A549 (cell line): ENCODE measurements at regions not wholly inside any gene's neighbourhood (a gene's known extent, or its start where the extent isn't known, plus 50 kb on each side); places are given as distances from the start of the nearest gene placed in this dataset.

Experiments used
- ATAC-seq, 2 experiments: fragments of 200-7000 bp in 1 of 2; fragments of >200 bp in 1 of 2; cut with Nextera tagmentation in 1 of 2; cut with Tn5 transposase in 1 of 2; 3 replicates each; pipeline versions ENCODE4 v1.8.0 to v1.9.1; 2018 to 2020; ENCODE audit warnings: mild to moderate bottlenecking in 1 of 2, moderate library complexity in 1 of 2
- CTCF ChIA-PET: fragments of 300-600 bp; sonication (Branson Sonifier 250); formaldehyde crosslinking; extraction: SDS; loops from one replicate; lab custom pipeline; 2021; ENCODE audit warnings: antibody characterized with exemption, inconsistent platforms; lab: Yijun Ruan, JAX
- POLR2A ChIA-PET: fragments of 350-600 bp; formaldehyde crosslinking; extraction: SDS; loops from one replicate; lab custom pipeline; 2021; ENCODE audit warnings: antibody characterized with exemption, inconsistent platforms; lab: Yijun Ruan, JAX
- DNase-seq, 2 experiments: peaks; one replicate each; pipeline versions ENCODE4 v3.0.0 to v3.0.0-alpha.2; 2011 to 2016; ENCODE audit warnings: low read depth in 1 of 2, low spot score in 1 of 2
- FAIRE-seq: peaks from 2 replicates; lab custom pipeline; 2011; peaks lifted over from hg19 to GRCh38; lab: Jason Lieb, UNC
- H3K27ac ChIP-seq, 2 experiments: fragments of >200 bp; sonication (Bioruptor Twin); formaldehyde crosslinking; 3 replicates each; pipeline ENCODE4 v1.5.1; 2016 to 2017
- H3K4me1 ChIP-seq: fragments of >200 bp; sonication (Bioruptor Twin); formaldehyde crosslinking; 3 replicates; pipeline ENCODE4 v1.6.1; 2016
- H3K4me2 ChIP-seq: fragments of >200 bp; sonication (Bioruptor Twin); formaldehyde crosslinking; 3 replicates; pipeline ENCODE4 v1.6.1; 2016
- H3K4me3 ChIP-seq: fragments of >200 bp; sonication (Bioruptor Twin); formaldehyde crosslinking; 3 replicates; pipeline ENCODE4 v1.5.1; 2016
- H3K9me3 ChIP-seq: fragments of >200 bp; sonication (Bioruptor Twin); formaldehyde crosslinking; 3 replicates; pipeline ENCODE4 v1.6.1; 2016
- ATOH8 ChIP-seq: fragments of 250-450 bp; sonication (Bioruptor Pico); IDR thresholded peaks from 2 replicates; pipeline ENCODE4 v1.5.0; 2020; ENCODE audit warnings: low read depth, mild to moderate bottlenecking, moderate library complexity
- BCL3 ChIP-seq: fragments of >200 bp; sonication (Bioruptor Twin); formaldehyde crosslinking; IDR thresholded peaks from 3 replicates; pipeline ENCODE4 v1.6.1; 2016
- CBX8 ChIP-seq: fragments of 200-600 bp; sonication (generic); IDR thresholded peaks from 2 replicates; pipeline ENCODE4 v1.6.1; 2016
- CEBPB ChIP-seq, 2 experiments: fragments of >200 bp in 1 of 2; sonication (Bioruptor Twin) in 1 of 2; formaldehyde crosslinking in 1 of 2; IDR thresholded peaks; 2 replicates each; pipeline ENCODE4 v1.6.1; 2012 to 2016
- CHD4 ChIP-seq: fragments of 200-600 bp; sonication (generic); IDR thresholded peaks from 2 replicates; pipeline ENCODE4 v1.6.1; 2016; ENCODE audit warnings: antibody characterized with exemption, mild to moderate bottlenecking, borderline replicate concordance
- ELK1 ChIP-seq: fragments of 150-350 bp; IDR thresholded peaks from 2 replicates; pipeline ENCODE4 v1.6.1; 2014; ENCODE audit warnings: low read depth, mild to moderate bottlenecking, low read length
- ESRRA ChIP-seq: fragments of 150-350 bp; IDR thresholded peaks from 2 replicates; pipeline ENCODE4 v1.6.1; 2014; ENCODE audit warnings: mild to moderate bottlenecking, low read length, borderline replicate concordance
- FOSL2 ChIP-seq, 2 experiments: fragments of 450-650 bp in 1 of 2; fragments of >200 bp in 1 of 2; sonication (Bioruptor Twin) in 1 of 2; formaldehyde crosslinking; IDR thresholded peaks; 2 replicates each; pipeline versions ENCODE4 v1.5.0 to v1.6.1; 2016 to 2020; ENCODE audit warnings: mild to moderate bottlenecking in 1 of 2, moderate library complexity in 1 of 2
- HDAC2 ChIP-seq: fragments of 200-600 bp; sonication (generic); IDR thresholded peaks from 2 replicates; pipeline ENCODE4 v1.6.1; 2016
- HMGXB4 ChIP-seq: fragments of 250-450 bp; sonication (Bioruptor Pico); IDR thresholded peaks from 2 replicates; pipeline ENCODE4 v1.5.0; 2021; ENCODE audit warnings: mild to moderate bottlenecking, moderate library complexity, borderline replicate concordance
- HOXA7 ChIP-seq: fragments of 250-450 bp; sonication (Bioruptor Pico); IDR thresholded peaks from 2 replicates; pipeline ENCODE4 v1.5.0; 2020; ENCODE audit warnings: mild to moderate bottlenecking, moderate library complexity
- HOXB5 ChIP-seq: fragments of 250-450 bp; sonication (Bioruptor Pico); IDR thresholded peaks from 2 replicates; pipeline ENCODE4 v1.5.0; 2020; ENCODE audit warnings: mild to moderate bottlenecking, moderate library complexity
- KDM1A ChIP-seq: fragments of 200-600 bp; sonication (generic); IDR thresholded peaks from 2 replicates; pipeline ENCODE4 v1.6.1; 2016; ENCODE audit warnings: low read depth, mild to moderate bottlenecking
- MAX ChIP-seq: IDR thresholded peaks from 2 replicates; pipeline ENCODE4 v1.6.1; 2012
- NFE2L2 ChIP-seq: fragments of 150-350 bp; conservative IDR thresholded peaks from 2 replicates; pipeline ENCODE4 v1.6.1; 2014; ENCODE audit warnings: low read length
- NPAS2 ChIP-seq: fragments of 250-450 bp; sonication (Bioruptor Pico); IDR thresholded peaks from 2 replicates; pipeline ENCODE4 v1.8.0; 2022; ENCODE audit warnings: mild to moderate bottlenecking, moderate library complexity, borderline replicate concordance
- RCOR1 ChIP-seq: fragments of 150-350 bp; IDR thresholded peaks from 2 replicates; pipeline ENCODE4 v1.6.1; 2014; ENCODE audit warnings: antibody characterized with exemption, low read length, low read depth
- SMC3 ChIP-seq: fragments of >200 bp; sonication (Bioruptor Twin); formaldehyde crosslinking; IDR thresholded peaks from 3 replicates; pipeline ENCODE4 v1.6.1; 2018; ENCODE audit warnings: inconsistent platforms
- USF2 ChIP-seq: fragments of 450-650 bp; IDR thresholded peaks from 2 replicates; pipeline ENCODE4 v1.6.1; 2014; ENCODE audit warnings: antibody characterized with exemption
- WGBS: methylation state at CpG from one replicate; pipeline ENCODE4 v1.1.6; 2017; ENCODE audit errors: missing lambda C conversion rate; 5-methylcytosine and 5-hydroxymethylcytosine counted together

GRCh38 chr14:89540830-89541470, 123.9 kb upstream of the FOXN3 start:
- Histone ChIP-seq H3K9me3 (no peaks in the 10 kb centered on the region), H3K4me1 (no peaks in the 10 kb centered on the region), H3K4me3 (no peak overlapping the region), H3K4me2 (no peak overlapping the region), H3K27ac (no peak overlapping the region)
- TF ChIP-seq ATOH8 (peak; percentile 34; the same call in 1 of the 2 replicates), HDAC2 (no peak)
- FAIRE-seq (no peak), ATAC-seq (peak; percentile 33 to 39; a peak in 2 of 6 replicates), DNase-seq (peak in 1 of 2 experiments; percentile 21)
- WGBS = 34% methylated on average over 5 of the region's 5 CpGs
- CTCF ChIA-PET = no interaction called here
- POLR2A ChIA-PET = no interaction called here

GRCh38 chr14:89540009-89540829, 123.2 kb upstream of the FOXN3 start:
- DNase-seq = no peak
- WGBS = 63% methylated on average over 20 of the region's 20 CpGs
- Histone ChIP-seq H3K27ac (no peak overlapping the region), H3K4me3 (no peak overlapping the region), H3K4me1 (no peaks in the 10 kb centered on the region), H3K9me3 (no peaks in the 10 kb centered on the region)
- CTCF ChIA-PET = interaction anchor here (1.0 kb wide), 1 partner anchor 9 kb away, joined by 4 read pairs; no protein-coding TSS in a partner anchor
- no peak for ATAC-seq
- no peak for FAIRE-seq
- POLR2A ChIA-PET = no interaction called here
- TF ChIP-seq CEBPB (IDR thresholded peaks at IDR 0.05) = no peak
- TF ChIP-seq HOXA7 = no peak
- no peak for TF ChIP-seq BCL3
- TF ChIP-seq CBX8 = no peak
- no peak for TF ChIP-seq NFE2L2
- TF ChIP-seq ELK1 = no peak
- no peak for TF ChIP-seq RCOR1
- TF ChIP-seq HMGXB4 (CRISPR knock-in tag) = no peak
- no peak for TF ChIP-seq HOXB5
- TF ChIP-seq MAX = no peak
- no peak for TF ChIP-seq CHD4
- TF ChIP-seq KDM1A = no peak
- no peak for TF ChIP-seq ESRRA
- no peak for TF ChIP-seq NPAS2 (CRISPR knock-in tag)
- TF ChIP-seq USF2 = no peak
- no peak for TF ChIP-seq FOSL2 (IDR thresholded peaks at IDR 0.05)
- no peak for TF ChIP-seq FOSL2 (CRISPR knock-in tag; IDR thresholded peaks at IDR 0.05)
- no peak for TF ChIP-seq SMC3
- TF ChIP-seq, all 56 proteins: peak for 0
- H3K4me2 ChIP-seq = no peak overlapping the region
